ENCODE measurements at regions not wholly inside any gene's neighbourhood (a gene's known extent, or its start where the extent isn't known, plus 50 kb on each side); places are given as distances from the start of the nearest gene placed in this dataset.

DNA sequence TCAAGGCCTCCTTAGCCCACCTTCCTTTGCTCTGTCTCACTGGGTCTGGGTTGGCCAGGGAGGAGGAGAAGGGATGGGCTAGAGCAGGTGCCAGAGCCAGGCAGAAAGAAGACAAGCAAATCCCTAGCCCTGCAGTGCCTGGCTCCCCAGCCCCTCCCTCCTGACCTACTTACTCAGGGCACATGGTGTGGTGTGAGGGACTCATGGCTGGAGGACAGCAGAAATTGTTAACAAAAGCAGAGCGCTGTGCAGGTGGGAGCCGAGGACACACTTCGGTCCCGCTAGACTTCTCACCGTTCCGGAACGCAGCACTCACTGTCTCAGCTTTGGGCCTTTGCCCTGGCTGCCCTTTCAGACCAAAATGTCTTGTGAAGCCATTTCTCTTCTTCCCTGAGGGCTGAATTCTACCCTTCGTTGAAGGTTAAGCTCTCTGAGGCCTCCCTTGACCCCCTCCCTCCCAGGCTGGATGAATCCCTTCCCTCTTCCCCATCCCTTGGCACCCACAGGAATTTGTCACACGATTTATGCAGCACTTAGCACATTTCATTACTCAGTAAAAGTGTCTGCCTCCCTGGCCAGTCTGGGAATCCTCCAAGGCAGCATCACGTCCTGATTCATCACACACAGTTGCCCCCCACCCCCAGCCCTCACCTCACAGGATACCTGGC, 263.9 kb upstream of the TRPC7 start:
- 59 to 62% methylated on average over 10 of the region's 10 CpGs for WGBS, 2 donors
- TF ChIP-seq POLR2A (IDR thresholded peaks at IDR 0.05): no peak
- TF ChIP-seq CTCF (IDR thresholded peaks at IDR 0.05): no peak
- no peak for DNase-seq (ENCODE audit: low spot score in 2 of 2)
- no peak overlapping the region for H3K4me3 ChIP-seq (ENCODE audit: low read depth, poor library complexity, severe bottlenecking)
- intact Hi-C loops (cut with DNase I; ENCODE audit: low total_unique reads): no loop called here

DNA sequence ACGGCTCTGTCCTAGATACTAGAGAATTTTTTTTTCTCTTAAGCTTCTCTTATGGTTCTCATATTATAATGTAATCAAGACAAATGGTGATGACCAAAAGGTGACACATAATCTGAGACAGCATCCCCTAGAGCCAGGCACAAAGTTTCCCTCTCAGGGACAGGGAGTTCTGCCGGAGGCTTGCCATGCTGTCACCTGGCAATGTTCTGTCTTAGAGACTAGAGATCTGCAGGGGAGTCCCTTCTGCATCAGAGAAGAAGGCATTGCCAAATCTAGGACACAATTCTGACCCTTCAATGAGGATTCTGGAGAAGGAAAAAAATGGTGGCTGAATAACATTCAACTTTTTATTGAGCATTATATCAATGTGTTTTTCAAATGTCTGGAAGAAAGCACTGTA, 261.2 kb upstream of the TRPC7 start:
- H3K4me3 ChIP-seq (ENCODE audit: low read depth, poor library complexity, severe bottlenecking): no peak overlapping the region
- TF ChIP-seq CTCF (IDR thresholded peaks at IDR 0.05) (no peak), POLR2A (IDR thresholded peaks at IDR 0.05) (no peak)
- WGBS, 2 donors: 92 to 97% methylated on average over 2 of the region's 2 CpGs
- intact Hi-C loops (cut with DNase I; ENCODE audit: low total_unique reads): no loop called here
- no peak for DNase-seq (ENCODE audit: low spot score in 2 of 2)

DNA sequence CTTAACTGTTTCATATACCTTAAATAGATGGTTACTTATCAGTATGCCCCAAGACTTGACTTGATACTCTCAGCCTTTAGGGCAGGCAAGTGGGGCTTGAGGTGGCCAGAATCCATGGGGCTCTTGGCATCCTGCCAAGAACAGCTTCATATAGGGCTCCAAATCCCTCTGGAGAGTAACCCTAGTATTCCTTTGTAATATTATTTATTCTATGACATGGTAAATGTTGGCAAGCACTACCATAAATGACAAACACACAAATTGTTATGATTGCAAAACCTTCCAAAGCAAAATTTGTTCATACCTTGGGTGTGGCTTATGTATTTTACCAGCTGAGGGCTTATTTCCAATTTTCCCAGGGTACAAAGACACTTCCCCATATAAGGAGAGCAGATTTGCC, 257.4 kb upstream of the TRPC7 start:
- TF ChIP-seq CTCF (IDR thresholded peaks at IDR 0.05) (no peak), POLR2A (IDR thresholded peaks at IDR 0.05) (no peak)
- intact Hi-C loops (cut with DNase I; ENCODE audit: low total_unique reads): no loop called here
- no peak overlapping the region for H3K4me3 ChIP-seq (ENCODE audit: low read depth, poor library complexity, severe bottlenecking)
- no peak for DNase-seq (ENCODE audit: low spot score in 2 of 2)

GRCh38 chr5:136621743-136622142, 256.4 kb upstream of the TRPC7 start:
- H3K4me3 ChIP-seq (ENCODE audit: low read depth, poor library complexity, severe bottlenecking): no peak overlapping the region
- 29 to 30% methylated on average over 3 of the region's 3 CpGs for WGBS, 2 donors
- no peak for DNase-seq (ENCODE audit: low spot score in 2 of 2)
- no peak for TF ChIP-seq POLR2A (IDR thresholded peaks at IDR 0.05)
- no peak for TF ChIP-seq CTCF (IDR thresholded peaks at IDR 0.05)
- intact Hi-C loops (cut with DNase I; ENCODE audit: low total_unique reads): no loop called here

DNA sequence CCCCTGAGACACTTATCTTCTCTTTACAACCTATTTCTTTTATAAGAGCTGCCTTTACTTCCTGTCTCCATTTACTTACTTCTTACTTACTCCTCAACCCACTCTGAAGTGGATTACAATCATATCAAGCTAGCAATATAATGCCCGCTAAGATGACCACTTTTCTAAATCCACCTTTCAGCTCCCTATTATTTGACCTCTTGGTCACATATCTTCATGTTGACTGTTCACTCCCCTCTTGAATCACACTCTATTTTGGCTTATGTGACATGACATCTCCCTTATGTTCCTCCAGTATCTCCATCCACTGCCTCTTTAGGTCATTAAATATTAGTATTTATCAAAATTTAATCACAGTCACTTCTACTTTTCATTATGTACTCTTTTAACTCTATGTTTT, 255.3 kb upstream of the TRPC7 start:
- no peak for DNase-seq (ENCODE audit: low spot score in 2 of 2)
- no peak for TF ChIP-seq CTCF (IDR thresholded peaks at IDR 0.05)
- TF ChIP-seq POLR2A (IDR thresholded peaks at IDR 0.05): no peak
- no peak overlapping the region for H3K4me3 ChIP-seq (ENCODE audit: low read depth, poor library complexity, severe bottlenecking)
- intact Hi-C loops (cut with DNase I; ENCODE audit: low total_unique reads): no loop called here
- WGBS, 2 donors: 95 to 97% methylated on average over 1 of the region's 1 CpG

DNA sequence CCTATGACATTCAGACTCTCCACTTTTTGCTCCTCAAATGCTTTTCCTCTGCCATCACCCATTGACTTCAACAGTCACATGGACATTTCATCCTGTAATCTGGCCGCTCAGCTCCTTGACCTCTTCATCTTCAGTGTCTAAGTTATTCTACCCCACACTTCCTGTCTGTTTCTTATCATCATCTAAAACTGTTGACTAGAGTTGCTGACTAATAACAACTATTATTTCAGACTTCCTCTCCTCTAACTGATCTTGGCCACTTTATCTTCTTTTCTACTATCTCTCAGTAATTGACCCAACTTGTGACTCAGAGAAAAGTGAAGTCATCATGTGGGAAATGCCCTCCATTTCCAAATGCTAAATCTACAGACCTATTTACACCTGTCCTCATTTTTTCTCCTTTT, 254.7 kb upstream of the TRPC7 start:
- intact Hi-C loops (cut with DNase I; ENCODE audit: low total_unique reads): no loop called here
- TF ChIP-seq POLR2A (IDR thresholded peaks at IDR 0.05) (no peak), CTCF (IDR thresholded peaks at IDR 0.05) (no peak)
- H3K4me3 ChIP-seq (ENCODE audit: low read depth, poor library complexity, severe bottlenecking): no peak overlapping the region
- 61 to 74% methylated on average over 1 of the region's 1 CpG for WGBS, 2 donors
- DNase-seq (ENCODE audit: low spot score in 2 of 2): no peak

Data from lower leg skin (tissue), 4 donors.